K562 (cell line): ENCODE measurements at regions not wholly inside any gene's neighbourhood (a gene's known extent, or its start where the extent isn't known, plus 50 kb on each side); places are given as distances from the start of the nearest gene placed in this dataset.

Source experiments
- ATAC-seq: fragments of 200-7000 bp; cut with Tn5 transposase; 3 replicates; pipeline ENCODE4 v1.9.1; 2020; ENCODE audit warnings: moderate library complexity
- BruUV-seq: library from RNA; stranded (reverse); fragments of 400-500 nt; replicated peaks from 2 replicates; lab custom pipeline; 2021; lab: Mats Ljungman, UMichigan
- CTCF ChIA-PET: fragments of 300-600 bp; formaldehyde crosslinking; extraction: SDS; loops from one replicate; lab custom pipeline; 2021; ENCODE audit warnings: low intra/inter-chr PET ratio; lab: Yijun Ruan, JAX
- POLR2A ChIA-PET: fragments of 300-600, 350-650 bp; sonication (Branson Sonifier 250); formaldehyde crosslinking; extraction: SDS; loops from one replicate; lab custom pipeline; 2021; ENCODE audit warnings: antibody characterized with exemption, inconsistent platforms; lab: Yijun Ruan, JAX
- DNase-seq, 4 experiments: peaks; one replicate each; pipeline versions ENCODE4 v3.0.0 to v3.0.0-alpha.2; 2011 to 2018; ENCODE audit warnings: low spot score in 3 of 4, mixed read lengths in 3 of 4; ENCODE audit errors: extremely low read depth in 1 of 4
- FAIRE-seq: peaks from 2 replicates; lab custom pipeline; 2011; peaks lifted over from hg19 to GRCh38; lab: Jason Lieb, UNC
- H2AFZ ChIP-seq: 2 replicates; pipeline ENCODE4 v1.6.0; 2011; ENCODE audit warnings: low read depth, low read length, control low read depth, inconsistent platforms
- H3K27ac ChIP-seq: fragments of 200-600 bp; 3 replicates; pipeline ENCODE4 v1.8.0; 2011; ENCODE audit warnings: low read depth, mild to moderate bottlenecking, control low read depth, inconsistent platforms, low read length, moderate library complexity, mixed read lengths; ENCODE audit errors: extremely low read depth
- H3K27me3 ChIP-seq, 2 experiments: fragments of 300-600 bp in 1 of 2; 2 replicates in 1 of 2; 3 replicates in 1 of 2; pipeline versions ENCODE4 v1.6.0 to v1.8.0; 2011; ENCODE audit warnings: inconsistent platforms in 2 of 2, low read length in 2 of 2, mild to moderate bottlenecking in 1 of 2, mixed read lengths in 1 of 2, moderate library complexity in 1 of 2; ENCODE audit not compliant: control insufficient read depth in 2 of 2, insufficient read depth in 2 of 2
- H3K36me3 ChIP-seq: fragments of 300-600 bp; 3 replicates; pipeline ENCODE4 v1.8.0; 2011; ENCODE audit warnings: mild to moderate bottlenecking, low read length, inconsistent platforms; ENCODE audit not compliant: control insufficient read depth, insufficient read depth
- H3K4me1 ChIP-seq, 2 experiments: fragments of 200-600 bp in 1 of 2; replicated peaks in 1 of 2; 2 replicates in 1 of 2; 3 replicates in 1 of 2; pipeline versions ENCODE4 v1.5.1 to v1.8.0; 2011; ENCODE audit warnings: inconsistent platforms in 2 of 2, low read length in 2 of 2, mild to moderate bottlenecking in 1 of 2, mixed read lengths in 1 of 2, moderate library complexity in 1 of 2; ENCODE audit not compliant: control insufficient read depth in 2 of 2, insufficient read depth in 2 of 2
- H3K4me2 ChIP-seq: 2 replicates; pipeline ENCODE4 v1.6.1; 2011; ENCODE audit warnings: low read length, control low read depth, inconsistent platforms, mixed read lengths; ENCODE audit not compliant: insufficient read depth
- H3K4me3 ChIP-seq: fragments of 200-600 bp; sonication (generic), shearing (Covaris generic); 2 replicates; pipeline ENCODE4 v1.5.1; 2016; ENCODE audit warnings: control low read depth, inconsistent platforms
- H3K79me2 ChIP-seq: fragments of 200-600 bp; 3 replicates; pipeline ENCODE4 v1.8.0; 2011; ENCODE audit warnings: low read length, inconsistent platforms; ENCODE audit not compliant: control insufficient read depth, insufficient read depth
- H3K9ac ChIP-seq, 2 experiments: 2 replicates each; pipeline versions ENCODE4 v1.6.0 to v1.6.1; 2011; ENCODE audit warnings: low read depth in 2 of 2, low read length in 2 of 2, control low read depth in 1 of 2, inconsistent platforms in 1 of 2, mild to moderate bottlenecking in 1 of 2, mixed read lengths in 1 of 2; ENCODE audit not compliant: insufficient read depth in 1 of 2
- H3K9me1 ChIP-seq: one replicate; pipeline ENCODE4 v1.6.0; 2011; ENCODE audit warnings: inconsistent platforms, mild to moderate bottlenecking, low read length, moderate library complexity; ENCODE audit not compliant: control insufficient read depth, insufficient read depth
- H3K9me3 ChIP-seq: replicated peaks from 2 replicates; pipeline ENCODE4 v1.5.1; 2011; ENCODE audit warnings: low read depth, low read length, inconsistent platforms; ENCODE audit not compliant: control insufficient read depth, insufficient read depth
- H4K20me1 ChIP-seq: replicated peaks from 2 replicates; pipeline ENCODE4 v1.6.1; 2011; ENCODE audit warnings: low read length, inconsistent platforms, mixed read lengths; ENCODE audit not compliant: control insufficient read depth, insufficient read depth
- RAD21 ChIP-seq, 2 experiments: fragments of 250-450 bp in 1 of 2; fragments of 450-650 bp in 1 of 2; sonication (Bioruptor Pico) in 1 of 2; formaldehyde crosslinking in 1 of 2; IDR thresholded peaks in 1 of 2; conservative IDR thresholded peaks in 1 of 2; 2 replicates each; pipeline versions ENCODE4 v1.4.0 to v1.8.0; 2020 to 2022; ENCODE audit warnings: mild to moderate bottlenecking in 2 of 2, moderate library complexity in 1 of 2
- WGBS: fragments of 100-300 bp; shearing (Covaris generic); methylation state at CpG from one replicate; pipeline ENCODE4 v1.1.6; 2016; ENCODE audit warnings: low coverage, mixed read lengths; ENCODE audit not compliant: insufficient coverage; ENCODE audit errors: missing lambda C conversion rate; 5-methylcytosine and 5-hydroxymethylcytosine counted together
- in situ Hi-C: fragments of 300-500 bp; cut with MboI; formaldehyde crosslinking; loops from 4 replicates; pipeline ENCODE4 v1.15.0; 2018; ENCODE audit warnings: inconsistent platforms, mixed read lengths
- intact Hi-C: fragments of 100-400 bp; cut with micrococcal nuclease; formaldehyde crosslinking; loops from 2 replicates; pipeline ENCODE4 v1.14.2; 2022
- TF ChIP-seq, protein P1 (sequence below), 3 experiments: IDR thresholded peaks in 2 of 3; conservative IDR thresholded peaks in 1 of 3; 2 replicates each; pipeline ENCODE4 v1.5.1; 2011 to 2012; ENCODE audit warnings: low read length in 3 of 3, mild to moderate bottlenecking in 3 of 3, control low read depth in 2 of 3, improper control_type of control experiment in 1 of 3, inconsistent platforms in 1 of 3, low read depth in 1 of 3, mixed read lengths in 1 of 3, moderate library complexity in 1 of 3; ENCODE audit not compliant: insufficient read depth in 2 of 3
- TF ChIP-seq, protein P2 (sequence below): IDR thresholded peaks from 2 replicates; pipeline ENCODE4 v1.6.1; 2011; ENCODE audit not compliant: insufficient read length; ENCODE audit errors: extremely low read depth

- ChIA-PET CTCF (no interaction called here), POLR2A (no interaction called here)
- TF ChIP-seq, protein P1, sequence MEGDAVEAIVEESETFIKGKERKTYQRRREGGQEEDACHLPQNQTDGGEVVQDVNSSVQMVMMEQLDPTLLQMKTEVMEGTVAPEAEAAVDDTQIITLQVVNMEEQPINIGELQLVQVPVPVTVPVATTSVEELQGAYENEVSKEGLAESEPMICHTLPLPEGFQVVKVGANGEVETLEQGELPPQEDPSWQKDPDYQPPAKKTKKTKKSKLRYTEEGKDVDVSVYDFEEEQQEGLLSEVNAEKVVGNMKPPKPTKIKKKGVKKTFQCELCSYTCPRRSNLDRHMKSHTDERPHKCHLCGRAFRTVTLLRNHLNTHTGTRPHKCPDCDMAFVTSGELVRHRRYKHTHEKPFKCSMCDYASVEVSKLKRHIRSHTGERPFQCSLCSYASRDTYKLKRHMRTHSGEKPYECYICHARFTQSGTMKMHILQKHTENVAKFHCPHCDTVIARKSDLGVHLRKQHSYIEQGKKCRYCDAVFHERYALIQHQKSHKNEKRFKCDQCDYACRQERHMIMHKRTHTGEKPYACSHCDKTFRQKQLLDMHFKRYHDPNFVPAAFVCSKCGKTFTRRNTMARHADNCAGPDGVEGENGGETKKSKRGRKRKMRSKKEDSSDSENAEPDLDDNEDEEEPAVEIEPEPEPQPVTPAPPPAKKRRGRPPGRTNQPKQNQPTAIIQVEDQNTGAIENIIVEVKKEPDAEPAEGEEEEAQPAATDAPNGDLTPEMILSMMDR (IDR thresholded peaks at IDR 0.05 in 2 of 3, conservative IDR thresholded peaks at IDR 0.05 in 1 of 3; ENCODE audit: insufficient read depth in 2 of 3, low read depth in 1 of 3, low read length in 3 of 3) = peak; percentile 31 to 52 (median 48); a peak in 5 of 6 replicates
- peak in 1 of 2 experiments; percentile 36; a peak in 2 of 4 replicates for TF ChIP-seq RAD21 (CRISPR knock-in tag; conservative IDR thresholded peaks at IDR 0.05 in 1 of 2, IDR thresholded peaks at IDR 0.05 in 1 of 2)
- TF ChIP-seq, protein P2, sequence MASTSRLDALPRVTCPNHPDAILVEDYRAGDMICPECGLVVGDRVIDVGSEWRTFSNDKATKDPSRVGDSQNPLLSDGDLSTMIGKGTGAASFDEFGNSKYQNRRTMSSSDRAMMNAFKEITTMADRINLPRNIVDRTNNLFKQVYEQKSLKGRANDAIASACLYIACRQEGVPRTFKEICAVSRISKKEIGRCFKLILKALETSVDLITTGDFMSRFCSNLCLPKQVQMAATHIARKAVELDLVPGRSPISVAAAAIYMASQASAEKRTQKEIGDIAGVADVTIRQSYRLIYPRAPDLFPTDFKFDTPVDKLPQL = no peak
- Histone ChIP-seq H3K9ac (no peak overlapping the region), H3K4me2 (no peak overlapping the region), H3K27me3 (no peaks in the 10 kb centered on the region), H4K20me1 (no peaks in the 10 kb centered on the region), H3K79me2 (no peaks in the 10 kb centered on the region), H3K4me3 (no peak overlapping the region), H2AFZ (no peak overlapping the region), H3K9me3 (no peaks in the 10 kb centered on the region), H3K36me3 (no peaks in the 10 kb centered on the region), H3K4me1 (no peaks in the 10 kb centered on the region; a peak in 1 of 5 replicates), H3K27ac (no peak overlapping the region), H3K9me1 (no peaks in the 10 kb centered on the region)
- in situ Hi-C loops = no loop called here
- ATAC-seq (peak; percentile 72; the same call in 2 of the 3 replicates), FAIRE-seq (no peak), DNase-seq (peak in 3 of 4 experiments; percentile 8 to 41 (median 13))
- 0% methylated on average over 1 of the region's 1 CpG for WGBS
- BruUV-seq = no TSS peak
- intact Hi-C loops = loop anchor here (5.0 kb wide), 1 partner anchor 99 kb away; no protein-coding TSS in a partner anchor
These were observed 138.8 kb upstream of the SATB2 start for GRCh38 chr2:199596549-199596948.
